MCF 10A (cell line): ENCODE measurements at regions not wholly inside any gene's neighbourhood (a gene's known extent, or its start where the extent isn't known, plus 50 kb on each side); places are given as distances from the start of the nearest gene placed in this dataset.

ENCODE experiments used
- BruUV-seq: library from RNA; stranded (reverse); fragments of 400-500 nt; replicated peaks from 2 replicates; lab custom pipeline; 2021; lab: Mats Ljungman, UMichigan
- CTCF ChIA-PET: fragments of 300-600 bp; sonication (Branson Sonifier 250); formaldehyde crosslinking; extraction: SDS; loops from one replicate; lab custom pipeline; 2021; ENCODE audit warnings: antibody characterized with exemption, inconsistent platforms; lab: Yijun Ruan, JAX
- POLR2A ChIA-PET: fragments of 300-600, 350-650 bp; sonication (Branson Sonifier 250); formaldehyde crosslinking; extraction: SDS; loops from one replicate; lab custom pipeline; 2020; ENCODE audit warnings: antibody characterized with exemption, inconsistent platforms; lab: Yijun Ruan, JAX
- DNase-seq: peaks from one replicate; pipeline ENCODE4 v3.0.0-alpha.2; 2018; ENCODE audit not compliant: unreplicated experiment
- H3K27ac Mint-ChIP-seq: one replicate; pipeline ENCODE4 v1.8.0; 2022; ENCODE audit warnings: mild to moderate bottlenecking, low read depth, mixed read lengths; ENCODE audit not compliant: unreplicated experiment
- H3K27me3 Mint-ChIP-seq: one replicate; pipeline ENCODE4 v1.8.0; 2022; ENCODE audit warnings: mixed read lengths; ENCODE audit not compliant: insufficient read depth, unreplicated experiment
- H3K36me3 Mint-ChIP-seq: one replicate; pipeline ENCODE4 v1.8.0; 2022; ENCODE audit warnings: mild to moderate bottlenecking, moderate library complexity, mixed read lengths; ENCODE audit not compliant: insufficient read depth, unreplicated experiment
- H3K4me1 Mint-ChIP-seq: one replicate; pipeline ENCODE4 v1.8.0; 2022; ENCODE audit warnings: mixed read lengths; ENCODE audit not compliant: insufficient read depth, unreplicated experiment
- H3K4me3 Mint-ChIP-seq: one replicate; pipeline ENCODE4 v1.8.0; 2022; ENCODE audit warnings: mild to moderate bottlenecking, moderate library complexity, mixed read lengths; ENCODE audit not compliant: unreplicated experiment
- H3K9me3 Mint-ChIP-seq: one replicate; pipeline ENCODE4 v1.8.0; 2022; ENCODE audit warnings: mixed read lengths; ENCODE audit not compliant: unreplicated experiment
- intact Hi-C: fragments of 100-400 bp; cut with micrococcal nuclease; formaldehyde crosslinking; loops from 2 replicates; pipeline ENCODE4 v1.14.1; 2022
- TF ChIP-seq, protein P1 (sequence below): fragments of 200-600 bp; IDR thresholded peaks from one replicate; pipeline ENCODE4 v1.8.0; 2022; ENCODE audit warnings: antibody characterized with exemption, mild to moderate bottlenecking; ENCODE audit not compliant: unreplicated experiment

DNA sequence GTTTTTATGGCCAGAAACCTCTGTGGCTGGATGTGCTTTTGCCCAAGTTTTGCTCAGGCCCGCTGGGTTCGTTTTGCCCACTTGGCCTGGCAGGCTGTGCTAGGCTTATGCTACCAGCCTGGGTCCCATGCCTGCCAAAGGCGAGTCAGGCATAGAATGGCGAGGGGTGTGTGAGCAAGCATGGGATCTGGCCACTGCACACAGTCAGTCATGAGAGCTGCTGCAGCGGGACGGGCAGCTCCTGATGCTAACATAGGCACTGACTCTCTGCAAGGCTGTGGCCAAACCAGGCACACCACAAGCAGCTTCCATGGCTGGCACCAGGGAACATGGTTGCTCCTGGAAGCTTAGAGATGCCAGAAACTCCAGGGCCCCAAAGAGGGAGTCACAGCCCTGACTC lies 52.9 kb upstream of the PCDH15 start:
- ChIA-PET POLR2A (no interaction called here), CTCF (no interaction called here)
- H3K4me3 Mint-ChIP-seq = no peak overlapping the region
- intact Hi-C loops = no loop called here
- H3K36me3 Mint-ChIP-seq = no peaks in the 10 kb centered on the region
- no TSS peak for BruUV-seq
- H3K9me3 Mint-ChIP-seq = no peaks in the 10 kb centered on the region
- H3K4me1 Mint-ChIP-seq = no peaks in the 10 kb centered on the region
- TF ChIP-seq, protein P1, sequence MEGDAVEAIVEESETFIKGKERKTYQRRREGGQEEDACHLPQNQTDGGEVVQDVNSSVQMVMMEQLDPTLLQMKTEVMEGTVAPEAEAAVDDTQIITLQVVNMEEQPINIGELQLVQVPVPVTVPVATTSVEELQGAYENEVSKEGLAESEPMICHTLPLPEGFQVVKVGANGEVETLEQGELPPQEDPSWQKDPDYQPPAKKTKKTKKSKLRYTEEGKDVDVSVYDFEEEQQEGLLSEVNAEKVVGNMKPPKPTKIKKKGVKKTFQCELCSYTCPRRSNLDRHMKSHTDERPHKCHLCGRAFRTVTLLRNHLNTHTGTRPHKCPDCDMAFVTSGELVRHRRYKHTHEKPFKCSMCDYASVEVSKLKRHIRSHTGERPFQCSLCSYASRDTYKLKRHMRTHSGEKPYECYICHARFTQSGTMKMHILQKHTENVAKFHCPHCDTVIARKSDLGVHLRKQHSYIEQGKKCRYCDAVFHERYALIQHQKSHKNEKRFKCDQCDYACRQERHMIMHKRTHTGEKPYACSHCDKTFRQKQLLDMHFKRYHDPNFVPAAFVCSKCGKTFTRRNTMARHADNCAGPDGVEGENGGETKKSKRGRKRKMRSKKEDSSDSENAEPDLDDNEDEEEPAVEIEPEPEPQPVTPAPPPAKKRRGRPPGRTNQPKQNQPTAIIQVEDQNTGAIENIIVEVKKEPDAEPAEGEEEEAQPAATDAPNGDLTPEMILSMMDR = no peak
- no peak overlapping the region for H3K27ac Mint-ChIP-seq
- H3K27me3 Mint-ChIP-seq = peaks cover 12% of the 10 kb centered on the region
- no peak for DNase-seq
